T-cell (primary cell): ENCODE measurements at regions not wholly inside any gene's neighbourhood (a gene's known extent, or its start where the extent isn't known, plus 50 kb on each side); places are given as distances from the start of the nearest gene placed in this dataset.

ENCODE experiments used
- ATAC-seq, 4 experiments: fragments of 200-7000 bp in 3 of 4; fragments of 150-1000 bp in 1 of 4; cut with Tn5 transposase; replicated peaks in 1 of 4; 1 replicate in 3 of 4; 2 replicates in 1 of 4; pipeline ENCODE4 v1.10.0; 2021; ENCODE audit warnings: moderate library complexity in 3 of 4, mild to moderate bottlenecking in 2 of 4, moderate number of reproducible peaks in 1 of 4
- CTCF ChIA-PET, 2 donors: fragments of 300-600 bp; sonication (Branson Sonifier 250); formaldehyde crosslinking; loops; one replicate each; lab custom pipeline; 2022; ENCODE audit warnings: antibody characterized with exemption in 2 of 2; lab: Charles Lee
- POLR2A ChIA-PET, 2 donors: fragments of 300-600 bp; sonication (Branson Sonifier 250); formaldehyde crosslinking; loops; one replicate each; lab custom pipeline; 2022; ENCODE audit warnings: antibody characterized with exemption in 2 of 2; lab: Charles Lee
- DNase-seq, 35 experiments: peaks; one replicate each; pipeline versions ENCODE4 v3.0.0 to v3.0.0-alpha.2; 2013 to 2023
- H3K27ac ChIP-seq: one replicate; pipeline ENCODE4 v1.5.1; 2013; ENCODE audit warnings: low read length
- H3K27me3 ChIP-seq, 2 experiments: replicated peaks in 1 of 2; 1 replicate in 1 of 2; 2 replicates in 1 of 2; pipeline versions ENCODE4 v1.6.1 to v1.7.0; 2013; ENCODE audit warnings: low read length in 1 of 2, mixed read lengths in 1 of 2; ENCODE audit not compliant: control insufficient read depth in 2 of 2, insufficient read depth in 2 of 2; ENCODE audit errors: extremely low read depth in 1 of 2
- H3K36me3 ChIP-seq, 2 donors: 1 replicate in 1 of 2; 2 replicates in 1 of 2; pipeline versions ENCODE4 v1.6.1 to v1.7.0; 2013; ENCODE audit warnings: low read length in 1 of 2; ENCODE audit not compliant: control insufficient read depth in 2 of 2, insufficient read depth in 1 of 2; ENCODE audit errors: extremely low read depth in 1 of 2
- H3K4me1 ChIP-seq, 2 experiments: 1 replicate in 1 of 2; 2 replicates in 1 of 2; pipeline versions ENCODE4 v1.6.1 to v1.7.0; 2013; ENCODE audit warnings: low read length in 2 of 2, mixed read lengths in 1 of 2; ENCODE audit not compliant: insufficient read depth in 2 of 2, control insufficient read depth in 1 of 2; ENCODE audit errors: extremely low read depth in 1 of 2
- H3K4me3 ChIP-seq, 2 donors: 1 replicate in 1 of 2; 2 replicates in 1 of 2; pipeline versions ENCODE4 v1.5.1 to v1.7.0; 2013; ENCODE audit warnings: mild to moderate bottlenecking in 2 of 2, low read length in 1 of 2, moderate library complexity in 1 of 2; ENCODE audit not compliant: control insufficient read depth in 1 of 2; ENCODE audit errors: extremely low read depth in 1 of 2
- H3K9me3 ChIP-seq: 2 replicates; pipeline ENCODE4 v1.7.0; 2013
- H3K27ac Mint-ChIP-seq, 2 donors: one replicate each; pipeline ENCODE4 v1.8.0; 2020 to 2021; ENCODE audit warnings: mild to moderate bottlenecking in 2 of 2, mixed read lengths in 2 of 2
- H3K27me3 Mint-ChIP-seq, 2 donors: one replicate each; pipeline ENCODE4 v1.8.0; 2021 to 2022; ENCODE audit warnings: mixed read lengths in 2 of 2
- H3K36me3 Mint-ChIP-seq: one replicate; pipeline ENCODE4 v1.8.0; 2021; ENCODE audit warnings: mixed read lengths
- H3K4me1 Mint-ChIP-seq, 3 donors: one replicate each; pipeline ENCODE4 v1.8.0; 2020 to 2022; ENCODE audit warnings: mixed read lengths in 3 of 3, mild to moderate bottlenecking in 1 of 3
- H3K4me3 Mint-ChIP-seq, 3 donors: one replicate each; pipeline ENCODE4 v1.8.0; 2020 to 2022; ENCODE audit warnings: mild to moderate bottlenecking in 3 of 3, mixed read lengths in 3 of 3, moderate library complexity in 3 of 3
- H3K9me3 Mint-ChIP-seq, 3 donors: one replicate each; pipeline ENCODE4 v1.8.0; 2020 to 2022; ENCODE audit warnings: mixed read lengths in 3 of 3
- WGBS: methylation state at CpG from one replicate; pipeline ENCODE4 v1.1.5; 2013; ENCODE audit warnings: missing lambda C conversion rate; ENCODE audit not compliant: insufficient coverage; 5-methylcytosine and 5-hydroxymethylcytosine counted together

GRCh38 chr11:15735706-15736105 is 620.6 kb downstream of the SOX6 start:
- Mint-ChIP-seq H3K4me1 (no peaks in the 10 kb centered on the region), H3K27me3 (peaks cover 2 to 16% of the 10 kb centered on the region in 2 donors), H3K27ac (no peak overlapping the region), H3K36me3 (no peaks in the 10 kb centered on the region), H3K4me3 (no peak overlapping the region), H3K9me3 (peaks cover 0 to 13% (median 0%) of the 10 kb centered on the region in 3 donors)
- H3K4me3 ChIP-seq: no peak overlapping the region
- DNase-seq: no peak
- CTCF ChIA-PET: no interaction called here
- H3K4me1 ChIP-seq: no peaks in the 10 kb centered on the region
- H3K36me3 ChIP-seq: no peaks in the 10 kb centered on the region
- no peak for ATAC-seq
- H3K9me3 ChIP-seq: no peaks in the 10 kb centered on the region
- no peak overlapping the region for H3K27ac ChIP-seq
- no CpG with 5 or more reads among the region's 4 CpGs for WGBS
- POLR2A ChIA-PET: no interaction called here
- peaks cover 0 to 3% of the 10 kb centered on the region in 2 experiments for H3K27me3 ChIP-seq

GRCh38 chr11:15737320-15737719 is 619.0 kb downstream of the SOX6 start:
- Mint-ChIP-seq H3K27me3 (peaks cover 2 to 16% of the 10 kb centered on the region in 2 donors), H3K27ac (no peak overlapping the region), H3K4me1 (no peaks in the 10 kb centered on the region), H3K9me3 (peaks cover 0 to 13% (median 0%) of the 10 kb centered on the region in 3 donors), H3K4me3 (no peak overlapping the region), H3K36me3 (no peaks in the 10 kb centered on the region)
- no peak overlapping the region for H3K4me3 ChIP-seq
- no peaks in the 10 kb centered on the region for H3K36me3 ChIP-seq
- no peak overlapping the region for H3K27ac ChIP-seq
- H3K4me1 ChIP-seq: no peaks in the 10 kb centered on the region
- no peaks in the 10 kb centered on the region for H3K9me3 ChIP-seq
- ATAC-seq (no peak), DNase-seq (no peak)
- H3K27me3 ChIP-seq: peaks cover 0 to 3% of the 10 kb centered on the region in 2 experiments
- ChIA-PET CTCF (no interaction called here), POLR2A (no interaction called here)

- H3K9me3 ChIP-seq: no peaks in the 10 kb centered on the region
- no peak overlapping the region for H3K4me3 ChIP-seq
- no peaks in the 10 kb centered on the region for H3K4me1 Mint-ChIP-seq
- DNase-seq (no peak), ATAC-seq (no peak)
- ChIA-PET CTCF (no interaction called here), POLR2A (no interaction called here)
- H3K4me1 ChIP-seq: no peaks in the 10 kb centered on the region
- no peak overlapping the region for H3K27ac ChIP-seq
- no peaks in the 10 kb centered on the region for H3K36me3 ChIP-seq
- 58% methylated on average over 3 of the region's 5 CpGs for WGBS
- H3K4me3 Mint-ChIP-seq: no peak overlapping the region
- H3K36me3 Mint-ChIP-seq: no peaks in the 10 kb centered on the region
- H3K27me3 Mint-ChIP-seq: peaks cover 2 to 16% of the 10 kb centered on the region in 2 donors
- no peak overlapping the region for H3K27ac Mint-ChIP-seq
- H3K27me3 ChIP-seq: peaks cover 0 to 3% of the 10 kb centered on the region in 2 experiments
- H3K9me3 Mint-ChIP-seq: peaks cover 0 to 7% (median 0%) of the 10 kb centered on the region in 3 donors
These were observed 617.4 kb downstream of the SOX6 start for GRCh38 chr11:15738931-15739330.

- no peak overlapping the region for H3K27ac ChIP-seq
- H3K4me1 ChIP-seq: no peaks in the 10 kb centered on the region
- CTCF ChIA-PET: no interaction called here
- H3K36me3 Mint-ChIP-seq: no peaks in the 10 kb centered on the region
- peaks cover 0 to 14% (median 4%) of the 10 kb centered on the region in 3 donors for H3K9me3 Mint-ChIP-seq
- no peaks in the 10 kb centered on the region for H3K36me3 ChIP-seq
- WGBS: 48% methylated on average over 5 of the region's 7 CpGs
- H3K4me3 Mint-ChIP-seq: no peak overlapping the region
- POLR2A ChIA-PET: no interaction called here
- DNase-seq (no peak), ATAC-seq (no peak)
- no peak overlapping the region for H3K27ac Mint-ChIP-seq
- no peaks in the 10 kb centered on the region for H3K9me3 ChIP-seq
- H3K27me3 Mint-ChIP-seq: peaks cover 2 to 12% of the 10 kb centered on the region in 2 donors
- H3K27me3 ChIP-seq: peaks cover 0 to 3% of the 10 kb centered on the region in 2 experiments
- H3K4me1 Mint-ChIP-seq: no peaks in the 10 kb centered on the region
- H3K4me3 ChIP-seq: no peak overlapping the region
These were observed 613.5 kb downstream of the SOX6 start for GRCh38 chr11:15742626-15743519.

- H3K27ac ChIP-seq: no peak overlapping the region
- no peaks in the 10 kb centered on the region for H3K9me3 ChIP-seq
- H3K27ac Mint-ChIP-seq: no peak overlapping the region
- peaks cover 2 to 4% of the 10 kb centered on the region in 2 donors for H3K27me3 Mint-ChIP-seq
- no peaks in the 10 kb centered on the region for H3K36me3 Mint-ChIP-seq
- no peaks in the 10 kb centered on the region for H3K36me3 ChIP-seq
- no peaks in the 10 kb centered on the region for H3K4me1 ChIP-seq
- H3K9me3 Mint-ChIP-seq: peaks cover 0 to 13% (median 4%) of the 10 kb centered on the region in 3 donors
- no peaks in the 10 kb centered on the region for H3K4me1 Mint-ChIP-seq
- DNase-seq: no peak
- no peak overlapping the region for H3K4me3 Mint-ChIP-seq
- ATAC-seq: no peak
- ChIA-PET POLR2A (no interaction called here), CTCF (no interaction called here)
- H3K27me3 ChIP-seq: no peaks in the 10 kb centered on the region
- WGBS: no CpG with 5 or more reads among the region's 3 CpGs
- H3K4me3 ChIP-seq: no peak overlapping the region
These were observed 611.7 kb downstream of the SOX6 start for GRCh38 chr11:15744693-15745092.

DNA sequence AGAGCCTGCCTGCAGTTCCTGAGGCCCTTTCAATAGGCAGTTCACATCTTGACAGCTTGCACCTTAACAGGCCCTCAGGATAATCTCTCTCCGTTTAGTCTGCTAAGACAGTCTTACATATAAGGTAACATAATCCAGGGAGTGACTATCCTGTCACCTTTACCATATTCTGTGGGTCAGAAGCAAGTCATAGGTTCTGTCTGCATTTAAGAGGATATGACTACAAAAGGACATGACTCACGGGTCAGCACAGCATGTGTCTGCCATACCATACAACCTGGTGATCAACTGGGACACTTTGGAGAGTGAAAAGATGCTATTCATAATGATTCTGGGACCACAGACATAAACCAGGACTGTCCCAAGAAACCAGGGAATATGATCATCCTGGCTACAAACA is 611.1 kb downstream of the SOX6 start:
- Histone ChIP-seq H3K27ac (no peak overlapping the region), H3K4me3 (no peak overlapping the region), H3K27me3 (no peaks in the 10 kb centered on the region), H3K9me3 (no peaks in the 10 kb centered on the region), H3K4me1 (no peaks in the 10 kb centered on the region), H3K36me3 (no peaks in the 10 kb centered on the region)
- Mint-ChIP-seq H3K27me3 (no peaks in the 10 kb centered on the region), H3K4me3 (no peak overlapping the region), H3K36me3 (no peaks in the 10 kb centered on the region), H3K27ac (no peak overlapping the region), H3K9me3 (peaks cover 0 to 9% (median 4%) of the 10 kb centered on the region in 3 donors), H3K4me1 (no peaks in the 10 kb centered on the region)
- 100% methylated on average over 1 of the region's 2 CpGs for WGBS
- DNase-seq: no peak
- CTCF ChIA-PET: no interaction called here
- POLR2A ChIA-PET: no interaction called here
- ATAC-seq: no peak
